Ramos (cell line): ENCODE measurements at regions not wholly inside any gene's neighbourhood (a gene's known extent, or its start where the extent isn't known, plus 50 kb on each side); places are given as distances from the start of the nearest gene placed in this dataset.
"Not testable (repeated sequence)": the region's sequence is repeated elsewhere in the genome, so short reads cannot be mapped to it uniquely, and the experiment has no call there.

Source experiments
- in situ Hi-C: fragments of 300-500 bp; cut with MboI; formaldehyde crosslinking; loops from one replicate; pipeline ENCODE4 v1.14.3; 2022; ENCODE audit warnings: low sequenced_read_pairs; ENCODE audit not compliant: unreplicated experiment

- in situ Hi-C loops: no loop called here
Observed at GRCh38 chr7:146057958-146058357, 58.6 kb upstream of the CNTNAP2 start.

GRCh38 chr7:146054909-146055308, 61.7 kb upstream of the CNTNAP2 start:
- in situ Hi-C loops: no loop called here

DNA sequence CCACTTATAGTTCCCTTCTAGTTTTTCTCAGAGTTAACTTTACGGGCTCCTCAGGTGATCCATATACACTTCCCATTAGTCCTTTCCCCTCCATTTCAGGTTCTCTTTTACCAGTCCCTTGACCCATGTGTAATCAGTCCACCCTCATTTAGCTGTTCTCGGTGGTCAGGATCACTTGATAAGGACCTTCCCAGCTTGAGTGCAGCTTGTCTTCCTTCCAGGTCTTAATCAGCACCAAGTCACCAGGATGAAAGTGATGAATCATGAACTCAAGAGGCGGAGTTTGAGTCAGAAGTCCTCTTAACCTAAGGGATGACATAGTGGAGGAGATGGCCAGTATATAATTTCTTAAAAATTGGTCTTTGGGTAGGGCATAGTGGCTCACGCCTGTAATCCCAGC, 63.1 kb upstream of the CNTNAP2 start:
- in situ Hi-C loops: no loop called here

DNA sequence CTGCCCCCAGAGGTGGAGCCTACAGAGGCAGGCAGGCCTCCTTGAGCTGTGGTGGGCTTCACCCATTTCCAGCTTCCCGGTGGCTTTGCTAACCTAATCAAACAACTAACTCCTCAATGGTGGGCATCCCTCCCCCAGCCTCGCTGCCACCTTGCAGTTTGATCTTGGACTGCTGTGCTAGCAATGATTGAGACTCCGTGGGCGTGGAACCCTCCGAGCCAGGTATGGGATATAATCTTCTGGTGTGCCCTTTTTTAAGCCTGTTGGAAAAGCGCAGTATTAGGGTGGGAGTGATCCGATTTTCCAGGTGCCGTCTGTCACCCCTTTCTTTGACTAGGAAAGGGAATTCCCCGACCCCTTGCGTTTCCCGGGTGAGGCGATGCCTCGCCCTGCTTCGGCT, 73.3 kb upstream of the CNTNAP2 start:
- in situ Hi-C loops: not testable (repeated sequence)

GRCh38 chr7:146028251-146028750, 88.3 kb upstream of the CNTNAP2 start:
- in situ Hi-C loops: no loop called here

GRCh38 chr7:146027243-146027642, 89.4 kb upstream of the CNTNAP2 start:
- in situ Hi-C loops: no loop called here

GRCh38 chr7:146022776-146023175, 93.8 kb upstream of the CNTNAP2 start:
- in situ Hi-C loops: no loop called here

DNA sequence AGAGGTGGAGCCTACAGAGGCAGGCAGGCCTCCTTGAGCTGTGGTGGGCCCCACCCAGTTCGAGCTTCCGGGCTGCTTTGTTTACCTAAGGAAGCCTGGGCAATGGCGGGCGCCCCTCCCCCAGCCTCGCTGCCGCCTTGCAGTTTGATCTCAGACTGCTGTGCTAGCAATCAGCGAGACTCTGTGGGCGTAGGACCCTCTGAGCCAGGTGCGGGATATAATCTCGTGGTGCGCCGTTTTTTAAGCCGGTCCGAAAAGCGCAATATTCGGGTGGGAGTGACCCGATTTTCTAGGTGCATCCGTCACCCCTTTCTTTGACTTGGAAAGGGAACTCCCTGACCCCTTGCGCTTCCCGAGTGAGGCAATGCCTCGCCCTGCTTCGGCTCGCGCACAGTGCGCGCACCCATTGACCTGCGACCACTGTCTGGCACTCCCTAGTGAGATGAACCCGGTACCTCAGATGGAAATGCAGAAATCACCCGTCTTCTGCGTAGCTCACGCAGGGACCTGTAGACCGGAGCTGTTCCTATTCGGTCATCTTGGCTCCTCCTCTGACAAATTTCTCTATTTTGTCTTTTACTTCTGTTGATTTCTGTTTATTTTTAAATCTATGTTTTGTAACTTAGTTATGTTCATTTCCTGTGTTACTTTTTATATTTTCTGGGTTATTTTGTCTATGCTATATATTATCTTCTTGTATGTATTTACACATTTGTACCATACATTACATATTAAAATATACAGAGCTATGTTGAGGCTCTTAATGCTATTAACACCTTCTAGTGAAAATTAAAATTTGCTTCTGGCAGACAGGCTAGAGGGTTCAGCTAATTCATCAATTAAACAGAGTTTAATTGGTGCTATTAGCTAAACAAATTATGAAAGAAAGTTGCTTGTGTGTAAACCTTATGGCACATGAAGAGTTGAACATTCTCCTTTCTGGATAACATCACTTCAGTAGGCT, 97.3 kb upstream of the CNTNAP2 start:
- in situ Hi-C loops: not testable (repeated sequence)

DNA sequence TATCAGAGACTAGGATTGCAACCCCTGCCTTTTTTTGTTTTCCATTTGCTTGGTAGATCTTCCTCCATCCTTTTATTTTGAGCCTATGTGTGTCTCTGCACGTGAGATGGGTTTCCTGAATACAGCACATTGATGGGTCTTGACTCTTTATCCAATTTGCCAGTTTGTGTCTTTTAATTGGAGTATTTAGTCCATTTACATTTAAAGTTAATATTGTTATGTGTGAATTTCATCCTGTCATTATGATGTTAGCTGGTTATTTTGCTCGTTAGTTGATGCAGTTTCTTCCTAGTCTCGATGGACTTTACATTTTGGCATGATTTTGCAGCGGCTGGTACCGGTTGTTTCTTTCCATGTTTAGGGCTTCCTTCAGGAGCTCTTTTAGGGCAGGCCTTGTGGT, 99.2 kb upstream of the CNTNAP2 start:
- in situ Hi-C loops: not testable (repeated sequence)

- in situ Hi-C loops: not testable (repeated sequence)
Observed at GRCh38 chr7:146014154-146014553, 102.4 kb upstream of the CNTNAP2 start.

- in situ Hi-C loops: no loop called here
Observed at GRCh38 chr7:146008293-146008692, 108.3 kb upstream of the CNTNAP2 start.

GRCh38 chr7:146004805-146005204, 111.8 kb upstream of the CNTNAP2 start:
- in situ Hi-C loops: no loop called here

DNA sequence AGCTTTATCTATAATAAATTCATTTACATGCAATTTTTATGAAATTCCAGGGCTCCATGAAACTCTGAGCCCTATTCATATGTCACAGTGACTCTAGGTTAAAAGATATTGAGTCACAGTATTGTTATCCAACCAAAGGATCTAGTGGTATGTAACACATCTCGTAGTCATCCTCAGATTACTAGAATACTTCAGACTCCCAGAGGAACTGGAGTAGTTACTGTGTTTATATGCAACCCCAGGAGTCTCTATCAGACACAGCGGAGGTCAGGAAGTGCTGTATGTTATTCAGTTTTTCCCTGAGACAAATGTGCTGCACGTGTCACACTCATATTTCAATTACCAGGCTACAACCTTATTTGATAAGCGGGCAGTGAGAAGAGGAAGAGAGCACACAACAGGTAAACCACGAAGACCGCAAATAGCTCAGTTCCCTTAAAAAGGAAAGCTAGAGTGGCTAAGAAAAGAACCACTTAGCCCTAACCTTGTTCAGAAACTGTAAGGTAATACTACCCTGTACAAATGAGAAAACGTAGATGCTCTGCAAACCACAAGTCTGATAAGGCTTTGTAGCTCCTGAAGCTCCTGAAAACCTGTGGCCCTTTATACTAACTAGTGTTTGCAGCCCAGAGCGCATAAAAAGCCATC, 114.0 kb upstream of the CNTNAP2 start:
- in situ Hi-C loops: no loop called here

DNA sequence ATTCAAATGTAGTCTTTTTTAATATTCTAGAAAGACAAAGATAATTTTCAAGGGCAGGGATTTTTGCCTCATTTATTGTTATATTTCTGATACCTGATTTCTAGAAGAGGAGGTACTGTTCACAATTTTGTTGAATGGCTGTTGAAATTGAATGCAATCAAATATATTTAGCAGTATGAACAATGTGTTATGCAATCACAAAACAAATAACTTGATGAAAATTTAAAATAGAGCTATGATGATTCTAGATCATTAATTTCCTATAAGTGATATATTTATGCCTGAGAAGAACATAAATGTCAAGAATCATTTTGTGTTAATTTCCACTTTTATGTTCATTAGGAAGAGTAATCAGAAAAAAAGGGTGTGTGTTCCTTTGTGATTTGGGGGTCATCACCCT, 114.6 kb upstream of the CNTNAP2 start:
- in situ Hi-C loops: no loop called here

DNA sequence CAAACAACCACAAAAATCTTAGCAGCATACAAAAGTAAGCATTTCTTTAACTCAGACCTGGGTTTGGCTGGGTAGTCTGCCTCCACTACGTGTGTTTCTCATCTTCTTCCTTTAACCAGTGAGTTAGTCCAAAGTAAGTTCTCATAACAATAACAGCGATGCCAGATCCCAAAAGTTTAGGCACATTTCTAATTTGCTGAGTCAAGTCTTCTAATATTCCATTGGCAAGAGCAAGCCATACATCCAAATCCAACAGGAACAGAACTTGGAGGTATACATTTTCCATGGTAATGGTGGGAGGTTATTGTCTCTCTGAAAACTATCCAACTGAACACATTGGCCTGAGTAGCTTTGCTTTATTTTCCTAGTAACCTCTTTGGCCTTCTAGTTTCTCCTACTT, 115.7 kb upstream of the CNTNAP2 start:
- in situ Hi-C loops: no loop called here

GRCh38 chr7:145989469-145989868, 127.1 kb upstream of the CNTNAP2 start:
- in situ Hi-C loops: no loop called here

DNA sequence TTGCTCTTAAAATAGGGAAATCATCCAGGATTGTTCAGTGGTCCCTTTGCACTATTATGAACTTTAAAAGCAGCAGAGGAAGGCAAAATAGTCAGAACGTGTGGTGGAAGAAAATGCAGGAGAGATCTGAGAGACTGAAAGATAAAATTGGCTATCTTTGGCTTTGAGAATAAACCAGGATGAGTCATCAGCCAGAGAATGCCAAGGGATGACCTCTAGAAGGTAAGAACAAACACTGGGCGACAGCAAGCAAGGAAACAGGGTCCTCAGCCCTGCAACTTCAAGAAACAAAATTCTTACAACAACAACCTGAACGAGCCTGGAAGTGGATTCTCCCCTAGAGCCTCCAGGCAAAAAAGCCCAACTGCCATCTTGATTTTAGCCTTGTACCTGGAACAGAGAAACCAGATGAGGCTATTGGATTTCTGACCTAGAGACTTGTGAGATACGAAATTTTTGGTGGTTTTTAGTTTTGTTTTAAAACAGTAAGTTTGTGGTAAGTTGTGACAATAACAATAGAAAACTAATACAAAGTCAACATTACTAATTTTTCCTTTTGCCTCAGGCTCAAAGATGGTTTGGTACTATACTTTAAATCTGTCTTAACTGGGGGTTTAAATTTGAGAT, 130.2 kb upstream of the CNTNAP2 start:
- in situ Hi-C loops: no loop called here

GRCh38 chr7:145978769-145979168, 137.8 kb upstream of the CNTNAP2 start:
- in situ Hi-C loops: no loop called here

GRCh38 chr7:145959981-145960380, 156.6 kb upstream of the CNTNAP2 start:
- in situ Hi-C loops: no loop called here

GRCh38 chr7:145957160-145957890, 159.3 kb upstream of the CNTNAP2 start:
- in situ Hi-C loops: no loop called here
